ENCODE measurements at regions not wholly inside any gene's neighbourhood (a gene's known extent, or its start where the extent isn't known, plus 50 kb on each side); places are given as distances from the start of the nearest gene placed in this dataset.
"Not testable (repeated sequence)": the region's sequence is repeated elsewhere in the genome, so short reads cannot be mapped to it uniquely, and the experiment has no call there.

GRCh38 chr2:89797320-89798038, 1106.0 kb downstream of the RPIA start:
- DNase-seq (ENCODE audit: low spot score) = no peak

GRCh38 chr2:89801207-89801606, 1109.7 kb downstream of the RPIA start:
- DNase-seq (ENCODE audit: low spot score) = not testable (repeated sequence)

GRCh38 chr2:89806363-89806762, 1114.9 kb downstream of the RPIA start:
- DNase-seq (ENCODE audit: low spot score) = not testable (repeated sequence)

GRCh38 chr2:89811295-89811694, 1119.8 kb downstream of the RPIA start:
- no peak for DNase-seq (ENCODE audit: low spot score)

GRCh38 chr2:89811910-89812309, 1120.4 kb downstream of the RPIA start:
- DNase-seq (ENCODE audit: low spot score) = not testable (repeated sequence)

- DNase-seq (ENCODE audit: low spot score) = not testable (repeated sequence)
Measured at GRCh38 chr2:89814359-89814758, 1122.9 kb downstream of the RPIA start.

GRCh38 chr2:89818873-89819272, 1127.4 kb downstream of the RPIA start:
- DNase-seq (ENCODE audit: low spot score) = no peak

- DNase-seq (ENCODE audit: low spot score) = no peak
Measured at GRCh38 chr2:89819809-89820208, 1128.3 kb downstream of the RPIA start.

GRCh38 chr2:89820248-89820647, 1128.8 kb downstream of the RPIA start:
- DNase-seq (ENCODE audit: low spot score) = no peak

GRCh38 chr2:89821455-89821945, 1130.0 kb downstream of the RPIA start:
- DNase-seq (ENCODE audit: low spot score) = no peak

- not testable (repeated sequence) for DNase-seq (ENCODE audit: low spot score)
Measured at GRCh38 chr2:89822342-89822741, 1130.9 kb downstream of the RPIA start.

- no peak for DNase-seq (ENCODE audit: low spot score)
Measured at GRCh38 chr2:89823556-89823955, 1132.1 kb downstream of the RPIA start.

- no peak for DNase-seq (ENCODE audit: low spot score)
Measured at GRCh38 chr2:89825034-89825433, 1133.6 kb downstream of the RPIA start.

- not testable (repeated sequence) for DNase-seq (ENCODE audit: low spot score)
Measured at GRCh38 chr2:89826741-89827140, 1135.3 kb downstream of the RPIA start.

- not testable (repeated sequence) for DNase-seq (ENCODE audit: low spot score)
Measured at GRCh38 chr2:89827829-89828228, 1136.4 kb downstream of the RPIA start.

- DNase-seq (ENCODE audit: low spot score) = not testable (repeated sequence)
Measured at GRCh38 chr2:89828416-89828815, 1136.9 kb downstream of the RPIA start.

- not testable (repeated sequence) for DNase-seq (ENCODE audit: low spot score)
Measured at GRCh38 chr2:89828961-89829631, 1137.6 kb downstream of the RPIA start.

GRCh38 chr2:89829828-89830227, 1138.4 kb downstream of the RPIA start:
- no peak for DNase-seq (ENCODE audit: low spot score)

GRCh38 chr2:89830341-89831218, 1139.1 kb downstream of the RPIA start:
- not testable (repeated sequence) for DNase-seq (ENCODE audit: low spot score)

GRCh38 chr2:89831641-89832498, 1140.4 kb downstream of the RPIA start:
- no peak for DNase-seq (ENCODE audit: low spot score)

GRCh38 chr2:89833116-89833779, 1141.8 kb downstream of the RPIA start:
- no peak for DNase-seq (ENCODE audit: low spot score)
